ENCODE measurements at regions not wholly inside any gene's neighbourhood (a gene's known extent, or its start where the extent isn't known, plus 50 kb on each side); places are given as distances from the start of the nearest gene placed in this dataset.
A peak's percentile ranks its signal among the peaks of the same experiment; 100 is the strongest.

DNA sequence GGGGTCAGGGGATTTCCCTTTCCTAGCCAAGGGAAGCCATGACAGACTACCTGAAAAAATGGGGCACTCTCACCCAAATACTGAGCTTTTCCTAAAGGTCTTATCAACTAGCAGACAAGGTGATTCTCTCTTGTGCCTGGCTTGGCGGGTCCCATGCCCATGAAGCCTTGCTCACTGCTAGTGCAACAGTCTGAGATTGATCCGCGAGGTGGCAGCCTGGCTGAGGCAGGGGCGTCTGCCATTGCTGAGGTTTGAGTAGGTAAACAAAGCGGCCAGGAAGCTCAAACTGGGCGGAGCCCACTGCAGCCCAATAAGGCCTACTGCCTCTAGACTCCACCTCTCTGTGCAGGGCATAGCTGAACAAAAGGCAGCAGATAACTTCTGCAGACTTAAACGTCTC, 152.6 kb upstream of the PMFBP1 start:
- no peak for DNase-seq (ENCODE audit: low read depth)

- no peak for DNase-seq (ENCODE audit: low read depth)
Observed at GRCh38 chr16:72317446-72317845, 145.5 kb upstream of the PMFBP1 start.

DNA sequence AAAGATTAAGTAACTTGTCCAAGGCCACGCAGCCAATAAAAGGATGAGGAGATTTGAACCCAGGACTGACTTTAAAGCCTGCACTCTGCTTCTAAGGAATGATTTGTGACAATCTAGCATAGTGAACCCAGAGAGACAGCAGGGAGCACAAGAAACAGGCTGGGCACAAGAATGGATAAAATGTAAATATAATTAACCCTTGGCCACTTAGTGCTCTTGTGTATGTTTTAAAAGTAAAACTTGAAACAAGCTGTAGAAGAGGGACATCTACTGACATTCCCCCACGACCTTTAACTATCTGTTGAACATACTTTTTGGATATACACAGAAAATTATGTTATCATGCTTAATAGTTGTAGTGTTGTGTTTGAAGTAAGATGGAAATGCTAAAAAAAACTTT, 141.9 kb upstream of the PMFBP1 start:
- no peak for DNase-seq (ENCODE audit: low read depth)

DNA sequence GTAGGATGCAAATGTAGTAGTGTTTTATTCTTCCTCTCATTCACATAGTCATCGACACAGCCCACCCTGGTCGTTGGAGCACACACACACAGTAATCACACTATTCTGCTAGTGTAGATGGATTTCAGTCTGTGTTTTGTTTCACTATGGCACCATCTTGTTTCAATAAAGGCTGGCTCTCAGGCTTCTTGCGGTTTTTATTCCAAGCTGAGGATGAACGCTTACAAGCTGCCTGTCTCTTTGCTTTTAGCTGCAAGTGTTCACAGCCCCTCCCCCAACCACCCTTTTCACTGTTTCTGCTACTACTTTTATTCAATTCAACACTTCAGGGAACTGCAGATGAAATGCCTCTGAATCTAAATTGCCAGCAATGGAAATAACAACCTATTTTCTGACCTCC, 140.9 kb upstream of the PMFBP1 start:
- DNase-seq (ENCODE audit: low read depth) = no peak

- DNase-seq (ENCODE audit: low read depth) = no peak
Observed at GRCh38 chr16:72311426-72311825, 139.5 kb upstream of the PMFBP1 start.

DNA sequence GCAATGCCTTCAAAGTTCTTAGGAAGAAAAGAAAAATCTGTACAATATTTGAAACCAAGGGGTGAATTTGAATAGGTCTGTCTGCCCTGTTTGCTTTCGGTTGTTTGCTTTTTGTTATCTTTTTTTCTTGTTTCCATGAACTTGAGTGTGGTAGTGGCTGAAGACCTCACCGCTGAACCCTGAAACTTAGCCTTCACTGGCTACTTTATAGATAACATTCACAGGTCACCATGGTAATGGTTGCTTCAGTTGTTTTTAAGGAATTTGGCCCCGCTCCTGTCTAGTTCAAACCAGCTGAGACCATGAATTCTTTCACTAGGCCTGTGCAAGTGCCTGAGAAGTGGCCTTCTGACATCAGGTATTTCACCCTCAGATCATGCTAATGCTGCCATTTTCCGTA, 137.0 kb upstream of the PMFBP1 start:
- no peak for DNase-seq (ENCODE audit: low read depth)

GRCh38 chr16:72308396-72308795, 136.4 kb upstream of the PMFBP1 start:
- no peak for DNase-seq (ENCODE audit: low read depth)

DNA sequence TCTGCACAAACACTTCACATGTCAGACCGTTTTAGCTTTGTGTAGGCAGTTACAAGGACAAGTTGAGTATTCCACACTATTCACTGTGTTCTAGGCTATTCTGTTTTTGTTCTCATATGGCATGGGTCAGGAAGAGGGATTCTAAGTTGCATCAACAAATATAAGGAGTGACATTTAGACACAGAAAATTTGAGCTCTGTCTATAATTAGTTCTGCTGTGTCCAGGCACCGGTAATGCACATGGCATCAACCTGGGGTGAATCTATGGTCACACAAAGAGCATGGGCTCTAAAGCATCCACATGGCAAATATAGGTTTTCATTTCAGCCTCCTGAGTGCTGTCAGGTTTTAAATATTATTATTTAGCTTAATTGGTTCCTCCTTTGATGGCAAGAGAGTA, 130.4 kb upstream of the PMFBP1 start:
- no peak for DNase-seq (ENCODE audit: low read depth)

DNA sequence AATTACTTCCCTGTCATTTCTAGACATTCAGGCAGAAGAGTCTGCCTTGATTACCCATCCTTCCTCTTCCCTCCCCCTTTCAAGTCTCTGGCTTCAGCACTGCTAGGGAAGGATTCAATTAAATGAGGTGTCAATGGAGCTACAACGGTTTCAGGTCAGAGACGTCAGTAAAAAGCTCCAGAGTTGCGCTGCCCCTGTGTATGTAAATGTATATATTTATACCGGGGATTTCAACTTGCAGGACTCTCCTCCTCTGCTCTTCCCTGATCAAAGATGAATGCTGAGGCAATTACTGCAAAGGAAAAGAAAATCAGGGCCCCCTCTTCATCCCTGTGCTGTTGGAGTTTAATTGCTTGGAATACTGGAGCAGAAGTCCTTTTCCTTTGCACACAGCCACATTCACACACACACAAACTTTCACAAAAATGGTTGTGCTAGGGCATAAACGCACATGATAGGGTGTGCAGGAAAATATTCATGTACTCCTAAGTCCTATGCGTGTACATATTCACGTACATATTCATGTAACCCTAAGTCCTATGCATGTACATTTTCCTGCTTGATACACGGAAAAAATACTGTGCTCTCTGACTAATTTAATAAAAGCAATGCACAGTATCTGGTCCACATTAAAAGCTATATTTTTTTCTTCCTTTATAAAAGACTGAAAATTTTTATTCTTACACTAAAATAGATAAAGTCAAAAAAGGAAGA, 129.7 kb upstream of the PMFBP1 start:
- no peak for DNase-seq (ENCODE audit: low read depth)

- no peak for DNase-seq (ENCODE audit: low read depth)
Observed at GRCh38 chr16:72300892-72301291, 128.9 kb upstream of the PMFBP1 start.

GRCh38 chr16:72299684-72300243, 127.8 kb upstream of the PMFBP1 start:
- no peak for DNase-seq (ENCODE audit: low read depth)

DNA sequence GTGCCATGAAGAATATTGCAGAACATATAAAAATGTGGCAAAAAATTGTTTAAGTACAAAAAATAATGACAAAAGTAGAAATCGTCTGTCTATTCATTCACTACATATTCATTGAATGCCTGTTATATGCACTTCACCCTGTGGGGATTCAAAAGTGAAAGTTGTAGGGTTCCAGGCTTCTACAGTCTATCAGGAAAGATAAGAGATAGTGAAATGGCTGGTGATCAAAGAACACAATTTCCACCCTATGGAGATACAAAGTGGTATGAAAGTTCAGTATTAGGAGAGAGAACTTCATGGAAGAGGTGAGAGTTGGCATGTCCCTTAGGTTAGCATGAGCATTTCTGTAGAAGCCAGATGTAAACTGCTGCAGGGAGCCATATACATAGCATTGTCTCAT, 127.0 kb upstream of the PMFBP1 start:
- no peak for DNase-seq (ENCODE audit: low read depth)

DNA sequence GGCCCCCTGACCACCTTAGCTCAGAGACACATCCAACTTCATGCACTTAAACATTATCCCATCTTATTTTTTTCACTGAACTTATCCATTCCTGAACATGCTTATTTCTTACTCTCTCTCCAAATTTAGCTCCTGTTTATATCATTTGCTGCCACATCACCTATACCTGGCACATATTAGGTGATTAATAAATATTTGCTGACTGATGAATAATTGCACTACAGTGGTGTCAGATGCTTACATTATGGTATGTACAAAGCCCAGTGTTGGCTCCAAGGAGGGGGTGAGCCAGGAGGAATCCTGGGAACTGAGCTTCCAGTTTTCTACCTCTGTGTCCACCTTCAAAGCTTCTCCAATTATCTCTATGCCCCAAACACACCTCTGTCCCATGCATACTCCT, 124.0 kb upstream of the PMFBP1 start:
- DNase-seq (ENCODE audit: low read depth) = no peak

GRCh38 chr16:72291531-72291981, 119.6 kb upstream of the PMFBP1 start:
- DNase-seq (ENCODE audit: low read depth) = peak; percentile 71

DNA sequence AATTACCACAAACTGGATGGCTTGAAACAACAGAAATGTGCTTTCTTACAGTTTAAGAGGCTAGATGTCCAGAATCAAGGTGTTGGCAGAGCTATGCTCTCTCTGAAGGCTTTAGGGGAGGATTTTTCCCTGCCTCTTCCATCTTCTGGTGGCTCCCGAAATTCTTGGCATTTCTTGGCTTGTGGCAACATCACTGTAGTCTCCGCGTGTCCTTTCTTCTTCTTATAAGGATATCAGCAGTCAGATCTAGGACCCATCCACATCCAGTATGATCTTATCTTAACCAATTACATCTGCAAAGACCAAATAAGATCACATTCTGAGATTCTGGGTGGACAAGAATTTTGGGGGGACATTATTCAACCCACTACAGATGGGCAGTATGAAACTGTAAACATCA, 119.2 kb upstream of the PMFBP1 start:
- peak; percentile 26 for DNase-seq (ENCODE audit: low read depth)

GRCh38 chr16:72287649-72288048, 115.7 kb upstream of the PMFBP1 start:
- no peak for DNase-seq (ENCODE audit: low read depth)

DNA sequence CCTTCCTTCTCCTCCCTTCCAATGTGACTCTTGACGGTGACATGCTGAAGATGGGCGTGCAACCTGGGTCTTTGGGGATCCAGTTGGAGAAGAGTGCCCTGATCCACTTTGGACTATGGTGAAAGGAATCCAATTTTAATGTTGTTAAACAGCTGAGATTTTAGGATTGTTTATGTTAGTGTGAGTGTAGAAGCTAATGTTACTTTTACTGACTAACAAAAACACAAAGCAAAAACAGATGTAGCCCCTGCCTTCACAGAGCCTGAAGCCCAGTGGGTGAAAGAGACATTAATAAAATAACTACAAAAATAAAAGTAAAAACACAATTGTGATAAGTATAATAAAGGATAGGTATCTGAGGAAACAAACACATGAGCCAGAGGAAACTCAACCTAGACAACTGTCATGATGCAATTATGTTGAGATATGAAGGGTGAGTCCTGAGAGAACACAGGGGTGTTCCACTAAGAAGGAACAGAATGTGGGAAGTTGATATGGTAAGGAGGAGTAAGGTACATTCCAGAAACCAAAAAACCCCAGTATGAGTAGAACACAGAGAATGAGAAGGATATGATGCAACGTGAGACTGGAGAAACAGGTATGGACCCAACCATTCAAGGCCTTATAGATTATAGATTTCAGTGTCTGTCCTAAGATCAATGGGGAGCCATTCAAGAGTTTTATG, 115.1 kb upstream of the PMFBP1 start:
- DNase-seq (ENCODE audit: low read depth) = no peak

DNA sequence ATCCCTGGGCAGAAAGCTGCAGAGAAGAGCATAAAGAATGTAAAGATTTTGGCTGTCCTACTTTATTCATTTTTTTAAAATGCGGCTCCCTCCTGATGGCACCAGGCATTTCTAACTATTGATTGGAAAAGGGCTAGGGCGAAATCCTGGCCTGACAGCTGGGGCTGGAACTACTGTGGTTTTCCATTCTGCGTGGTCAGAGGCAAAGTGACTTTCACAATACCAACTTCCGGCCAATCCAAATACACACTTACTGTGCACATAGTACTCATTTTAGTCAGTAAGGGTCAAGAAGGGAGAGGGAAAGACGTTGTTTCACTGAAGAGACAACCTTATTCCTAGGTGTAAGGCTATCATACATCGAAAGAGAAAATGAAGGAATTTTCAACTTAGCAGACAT, 113.8 kb upstream of the PMFBP1 start:
- DNase-seq (ENCODE audit: low read depth) = no peak

DNA sequence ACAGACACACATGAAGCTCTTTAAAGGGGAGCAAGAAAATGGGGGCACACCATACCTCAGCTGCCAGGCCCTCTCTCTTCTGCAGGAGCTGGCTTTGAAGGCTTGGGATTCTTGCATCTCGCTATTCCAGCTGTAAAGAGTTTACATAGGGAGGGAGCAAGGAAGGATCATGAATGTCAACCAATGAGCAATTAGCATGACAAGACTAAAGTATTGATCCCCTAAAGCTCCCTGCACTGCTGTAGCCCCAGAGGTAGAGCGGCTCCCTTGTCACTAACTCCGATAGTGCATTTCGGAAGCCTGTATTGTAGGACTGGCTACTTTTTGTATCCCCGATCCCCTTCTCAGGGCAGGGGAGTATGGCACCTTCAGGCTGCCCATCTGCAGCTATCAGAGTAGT, 113.4 kb upstream of the PMFBP1 start:
- no peak for DNase-seq (ENCODE audit: low read depth)

DNA sequence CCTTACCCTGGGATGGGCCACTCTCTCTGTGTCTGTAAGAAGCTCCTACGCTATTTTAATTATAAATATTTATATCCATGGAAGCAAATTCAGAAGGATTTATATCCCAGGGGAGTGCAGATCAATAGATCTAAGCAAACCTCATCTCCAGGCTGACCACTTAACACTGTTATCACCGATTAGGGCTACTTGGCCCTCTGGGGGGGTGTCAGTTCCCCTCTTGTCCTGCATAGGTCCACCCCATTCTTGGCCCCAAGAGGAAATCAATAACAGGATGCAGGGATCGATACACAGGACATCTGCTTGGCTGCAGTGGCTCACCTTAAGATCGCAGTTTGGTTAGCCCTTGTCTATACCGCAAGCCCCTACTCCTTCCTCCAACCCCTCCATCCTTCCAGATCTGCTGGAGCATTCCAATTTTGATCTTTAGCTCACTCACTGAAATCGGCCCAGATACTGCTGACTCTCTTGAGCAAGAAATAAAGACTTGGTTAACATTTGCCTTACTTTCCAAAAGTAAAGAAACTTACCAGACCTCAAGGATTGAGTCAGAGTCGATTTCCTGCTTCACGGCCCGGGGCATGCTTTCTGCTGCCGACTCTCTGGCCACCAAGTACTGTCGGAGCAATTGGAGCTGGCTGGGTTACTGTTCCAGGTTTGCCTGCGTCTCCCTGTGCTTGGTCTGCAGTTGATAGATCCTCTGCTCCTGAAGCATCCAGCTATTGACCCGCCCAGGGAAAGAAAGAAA, 112.3 kb upstream of the PMFBP1 start:
- DNase-seq (ENCODE audit: low read depth) = peak; percentile 17

GRCh38 chr16:72282362-72282761, 110.4 kb upstream of the PMFBP1 start:
- no peak for DNase-seq (ENCODE audit: low read depth)

GRCh38 chr16:72278301-72278700, 106.3 kb upstream of the PMFBP1 start:
- no peak for DNase-seq (ENCODE audit: low read depth)

DNA sequence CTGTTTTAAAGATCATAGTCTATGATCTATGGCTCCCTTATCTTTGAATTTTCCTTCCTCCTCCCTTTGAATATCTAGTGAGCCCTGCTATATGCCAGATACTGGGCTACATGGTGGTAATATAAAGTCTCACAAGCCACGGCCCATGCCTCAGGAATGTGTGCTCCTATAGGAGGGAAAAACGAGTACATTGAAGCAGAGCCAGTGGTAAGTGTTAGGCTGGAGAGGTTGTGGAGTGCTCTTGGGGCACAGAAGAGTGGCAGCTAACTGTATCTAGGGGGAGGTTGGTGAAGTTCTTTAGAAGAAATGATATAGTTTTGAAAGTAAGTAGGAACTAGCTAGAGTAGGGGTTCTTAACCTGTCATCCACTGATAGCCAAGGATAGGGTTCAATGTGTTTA, 105.8 kb upstream of the PMFBP1 start:
- DNase-seq (ENCODE audit: low read depth) = no peak

All from Daoy (cell line).